GM12865 (cell line): ENCODE measurements at regions not wholly inside any gene's neighbourhood (a gene's known extent, or its start where the extent isn't known, plus 50 kb on each side); places are given as distances from the start of the nearest gene placed in this dataset.

Experiments
- DNase-seq: peaks from one replicate; pipeline ENCODE4 v3.0.0; 2010; ENCODE audit warnings: low read depth
- H3K4me3 ChIP-seq: 2 replicates; pipeline ENCODE4 v1.5.1; 2011; ENCODE audit warnings: mild to moderate bottlenecking, low read depth, low read length, control low read depth
- TF ChIP-seq, protein P1 (sequence below): IDR thresholded peaks from 2 replicates; pipeline ENCODE4 v1.5.1; 2011; ENCODE audit warnings: low read length, control low read depth, low read depth, inconsistent platforms; ENCODE audit not compliant: insufficient read depth; ENCODE audit errors: missing control alignments

GRCh38 chr11:27184458-27185312 is 144.1 kb downstream of the BBOX1 start:
- no peak for DNase-seq
- TF ChIP-seq, protein P1, sequence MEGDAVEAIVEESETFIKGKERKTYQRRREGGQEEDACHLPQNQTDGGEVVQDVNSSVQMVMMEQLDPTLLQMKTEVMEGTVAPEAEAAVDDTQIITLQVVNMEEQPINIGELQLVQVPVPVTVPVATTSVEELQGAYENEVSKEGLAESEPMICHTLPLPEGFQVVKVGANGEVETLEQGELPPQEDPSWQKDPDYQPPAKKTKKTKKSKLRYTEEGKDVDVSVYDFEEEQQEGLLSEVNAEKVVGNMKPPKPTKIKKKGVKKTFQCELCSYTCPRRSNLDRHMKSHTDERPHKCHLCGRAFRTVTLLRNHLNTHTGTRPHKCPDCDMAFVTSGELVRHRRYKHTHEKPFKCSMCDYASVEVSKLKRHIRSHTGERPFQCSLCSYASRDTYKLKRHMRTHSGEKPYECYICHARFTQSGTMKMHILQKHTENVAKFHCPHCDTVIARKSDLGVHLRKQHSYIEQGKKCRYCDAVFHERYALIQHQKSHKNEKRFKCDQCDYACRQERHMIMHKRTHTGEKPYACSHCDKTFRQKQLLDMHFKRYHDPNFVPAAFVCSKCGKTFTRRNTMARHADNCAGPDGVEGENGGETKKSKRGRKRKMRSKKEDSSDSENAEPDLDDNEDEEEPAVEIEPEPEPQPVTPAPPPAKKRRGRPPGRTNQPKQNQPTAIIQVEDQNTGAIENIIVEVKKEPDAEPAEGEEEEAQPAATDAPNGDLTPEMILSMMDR = no peak
- H3K4me3 ChIP-seq = no peak overlapping the region

- TF ChIP-seq, protein P1 = peak; percentile 57
- H3K4me3 ChIP-seq = no peak overlapping the region
- DNase-seq = peak; percentile 67
Observed at GRCh38 chr11:27183672-27184457, 143.2 kb downstream of the BBOX1 start.

DNA sequence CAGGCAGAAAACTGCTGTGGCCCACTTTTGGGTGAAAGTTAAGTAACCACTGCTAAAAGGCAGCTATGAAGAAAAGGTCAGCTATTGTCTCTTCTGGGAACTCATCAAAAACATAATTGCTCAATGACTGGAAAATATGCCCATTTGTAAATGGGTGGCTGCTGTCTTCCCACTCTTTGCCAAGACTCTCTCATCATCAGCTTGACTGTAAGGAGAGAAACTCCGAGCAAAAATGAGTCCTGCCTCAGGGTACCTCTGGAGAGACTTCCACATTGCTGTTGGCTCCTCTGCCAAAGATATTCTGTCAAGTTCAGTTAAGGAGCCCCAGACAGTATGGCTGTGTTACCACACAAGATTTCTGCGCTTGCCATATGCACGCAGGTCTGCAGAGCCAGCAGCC is 138.7 kb downstream of the BBOX1 start:
- H3K4me3 ChIP-seq = no peak overlapping the region
- DNase-seq = no peak
- TF ChIP-seq, protein P1 = no peak

GRCh38 chr11:27178859-27179258 is 138.2 kb downstream of the BBOX1 start:
- no peak for DNase-seq
- no peak overlapping the region for H3K4me3 ChIP-seq
- TF ChIP-seq, protein P1 = no peak
